Epidermal melanocyte (primary cell): ENCODE measurements at regions not wholly inside any gene's neighbourhood (a gene's known extent, or its start where the extent isn't known, plus 50 kb on each side); places are given as distances from the start of the nearest gene placed in this dataset.

ENCODE experiments used
- DNase-seq: peaks from one replicate; pipeline ENCODE4 v3.0.0; 2011; ENCODE audit warnings: low spot score; ENCODE audit not compliant: insufficient read length

DNA sequence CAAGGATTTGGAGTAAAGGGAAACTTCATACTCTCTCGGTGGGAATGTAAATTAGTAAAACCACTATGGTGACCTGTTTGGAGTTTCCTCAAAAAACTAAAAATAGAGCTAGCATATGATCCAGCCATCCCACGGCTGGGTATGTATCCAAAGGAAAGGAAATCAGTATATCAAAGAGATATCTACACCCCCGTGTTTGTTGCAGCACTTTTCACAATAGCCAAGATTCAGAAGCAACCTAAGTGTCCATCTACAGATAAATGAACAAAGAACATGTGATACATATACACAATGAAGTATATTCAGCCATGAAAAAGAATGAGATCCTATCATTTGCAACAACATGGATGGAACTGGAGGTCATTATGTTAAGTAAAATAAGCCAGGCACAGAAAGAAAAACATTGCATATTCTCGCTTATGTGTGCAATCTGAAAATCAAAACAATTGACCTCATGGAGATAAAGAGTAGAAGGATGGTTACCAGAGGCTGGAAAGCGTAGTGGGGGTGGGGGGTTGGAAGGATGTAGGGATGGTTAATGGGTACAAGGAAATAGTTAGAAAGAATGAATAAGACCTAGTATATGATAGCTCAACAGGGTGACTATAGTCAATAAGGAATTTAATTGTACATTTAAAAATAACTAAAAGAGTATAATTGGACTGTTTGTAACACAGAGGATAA is 468.0 kb downstream of the BCAT1 start:
- no peak for DNase-seq

DNA sequence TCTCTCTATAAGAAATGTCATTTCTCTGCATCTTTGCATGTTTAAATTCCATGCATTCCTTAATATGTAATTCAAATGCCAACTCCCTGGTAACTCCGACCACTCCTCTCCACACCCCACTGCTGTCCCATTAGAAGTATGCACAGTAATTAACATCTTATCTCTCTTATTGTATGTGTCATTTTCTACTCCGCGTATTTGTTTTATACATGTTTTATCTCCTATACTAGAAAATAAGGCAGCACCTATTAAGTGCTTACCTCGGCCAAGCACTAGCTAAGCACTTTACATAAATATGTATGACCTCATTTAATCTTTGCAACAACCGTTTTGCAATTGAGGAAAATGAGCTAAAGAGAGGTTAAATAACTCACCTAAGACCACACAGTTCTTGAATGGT is 469.8 kb downstream of the BCAT1 start:
- no peak for DNase-seq

- DNase-seq = no peak
Measured at GRCh38 chr12:24478254-24478653, 470.6 kb downstream of the BCAT1 start.

GRCh38 chr12:24476310-24476709 is 472.6 kb downstream of the BCAT1 start:
- DNase-seq = no peak

- DNase-seq = no peak
Measured at GRCh38 chr12:24475337-24475736, 473.6 kb downstream of the BCAT1 start.

DNA sequence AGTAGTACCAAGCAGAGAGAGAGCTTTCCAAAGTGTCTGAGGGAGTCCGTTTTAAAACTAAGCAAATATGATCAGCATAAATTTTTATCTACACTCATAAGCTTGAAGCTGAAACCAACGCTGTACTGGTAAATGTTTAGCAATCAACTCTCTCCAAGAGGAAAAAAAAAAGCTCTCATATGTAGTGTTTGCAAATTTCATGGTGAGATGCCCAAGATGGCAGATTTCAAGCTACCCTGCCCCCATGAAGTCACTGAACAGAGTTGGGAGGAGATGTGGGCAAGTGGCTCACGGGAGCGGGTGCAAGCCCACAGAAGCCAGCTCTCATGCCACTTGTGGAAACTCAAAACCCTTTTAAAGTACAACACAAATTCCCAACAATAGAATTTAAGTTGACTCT is 475.8 kb downstream of the BCAT1 start:
- DNase-seq = no peak

DNA sequence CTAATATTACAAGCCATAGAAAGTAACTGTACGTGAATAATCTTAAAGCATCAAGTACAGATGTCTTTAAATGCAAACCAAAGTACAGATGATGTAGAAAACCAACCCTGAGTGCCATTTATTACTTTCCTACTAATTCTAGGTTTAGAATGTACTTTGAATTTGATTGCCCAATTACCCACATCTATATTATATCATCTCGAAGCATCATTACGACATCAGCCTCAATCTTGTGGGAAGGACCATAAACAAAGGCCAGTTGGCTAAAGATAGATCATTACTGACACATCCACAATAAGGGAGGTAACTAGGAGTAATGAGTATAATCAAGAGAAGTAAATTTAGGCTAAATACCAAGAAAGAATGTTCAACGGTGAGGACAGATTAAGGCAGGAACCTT is 478.9 kb downstream of the BCAT1 start:
- no peak for DNase-seq

- DNase-seq = no peak
Measured at GRCh38 chr12:24469089-24469488, 479.8 kb downstream of the BCAT1 start.

DNA sequence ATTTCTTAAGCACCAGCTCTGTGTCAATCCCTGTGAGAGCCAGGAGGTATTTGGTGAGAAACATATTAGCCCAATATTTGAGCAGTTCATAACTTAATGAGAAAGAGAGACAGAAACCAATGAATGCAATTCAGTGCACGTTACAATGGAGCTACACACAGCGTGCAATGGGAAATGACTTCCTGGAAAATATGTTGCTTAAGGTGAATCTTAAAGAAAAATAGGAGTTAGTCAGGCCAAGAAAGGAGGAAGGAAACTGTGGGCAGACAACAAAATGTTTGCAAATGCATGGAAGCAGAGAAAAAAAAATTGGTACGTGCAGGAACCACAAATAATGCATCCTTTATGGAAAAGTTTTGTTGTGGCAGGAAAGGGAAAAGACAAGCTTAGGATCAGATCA is 481.7 kb downstream of the BCAT1 start:
- DNase-seq = no peak

DNA sequence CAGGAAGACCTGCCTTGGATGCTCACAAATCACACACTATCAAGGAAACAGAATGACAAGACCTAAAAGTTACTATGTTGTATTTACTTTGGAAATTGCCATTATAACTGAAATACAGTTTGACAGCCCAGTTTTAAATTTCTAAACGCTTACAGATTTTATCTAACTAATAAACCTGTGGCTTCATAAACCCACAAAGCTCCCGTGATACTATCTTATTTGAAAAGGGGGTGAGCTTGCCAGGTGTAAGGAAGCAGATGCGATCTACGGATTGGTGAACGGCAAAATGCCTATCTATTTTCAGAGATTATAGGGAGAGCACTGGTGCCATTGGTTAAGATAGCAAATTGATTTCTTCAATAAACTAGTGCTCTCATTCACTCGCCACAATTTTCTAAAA is 485.5 kb downstream of the BCAT1 start:
- no peak for DNase-seq

GRCh38 chr12:24462946-24463345 is 486.0 kb downstream of the BCAT1 start:
- DNase-seq = no peak

GRCh38 chr12:24460506-24460905 is 488.4 kb downstream of the BCAT1 start:
- DNase-seq = no peak

DNA sequence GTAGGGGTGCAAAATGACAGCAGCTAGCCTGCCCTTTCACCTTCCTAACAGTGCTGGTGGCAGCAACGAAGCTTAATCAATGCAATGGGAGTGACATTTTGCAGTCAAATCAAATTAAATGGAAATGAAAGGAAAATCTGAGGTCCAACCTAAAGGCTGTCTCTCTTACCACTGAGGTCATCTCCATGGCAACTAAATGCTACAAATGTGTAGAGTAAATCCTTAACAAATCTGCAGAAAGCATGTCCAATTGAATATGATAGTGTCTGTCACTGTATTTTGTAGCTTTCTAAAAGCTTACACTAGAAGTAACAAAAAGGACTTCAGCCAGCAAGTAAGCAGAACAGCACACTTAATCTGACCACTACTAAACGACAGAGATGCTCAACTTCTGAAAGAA is 488.8 kb downstream of the BCAT1 start:
- DNase-seq = no peak

DNA sequence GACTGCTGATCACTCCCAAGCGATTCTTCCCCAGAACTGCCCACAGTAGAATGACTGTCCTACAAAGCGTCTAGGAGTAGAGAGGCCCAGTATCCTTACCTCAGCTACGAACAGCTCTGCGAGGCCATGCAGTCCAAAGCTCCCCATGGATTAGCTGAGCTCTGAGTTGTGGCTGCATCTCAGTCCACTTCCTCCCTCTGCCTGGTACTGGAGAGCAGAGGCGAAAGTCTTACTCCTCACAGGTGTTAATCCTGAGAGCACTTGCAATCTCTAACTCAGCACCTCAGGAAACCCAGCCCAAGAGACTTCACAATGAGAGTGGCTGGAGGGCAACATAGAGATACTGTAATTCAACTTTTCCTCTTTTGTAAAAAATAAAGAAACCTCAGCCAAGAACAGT is 493.1 kb downstream of the BCAT1 start:
- DNase-seq = no peak

DNA sequence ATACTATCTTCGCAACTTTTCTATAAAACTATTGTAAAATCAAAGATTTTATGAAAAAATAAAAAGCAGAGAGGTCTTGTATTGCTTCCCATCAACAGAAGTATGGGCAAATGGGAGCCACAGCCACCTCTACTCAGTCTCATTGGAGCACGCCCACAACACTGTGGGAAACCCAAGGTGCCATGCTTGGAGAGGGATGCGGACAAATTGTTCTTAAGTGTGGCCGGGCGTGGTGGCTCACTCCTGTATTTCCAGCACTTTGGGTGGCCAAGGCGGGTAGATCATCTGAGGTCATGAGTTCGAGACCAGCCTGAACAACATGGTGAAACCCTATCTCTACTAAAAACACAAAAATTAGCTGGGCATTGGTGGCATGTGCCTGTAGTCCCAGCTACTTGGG is 498.2 kb upstream of the SOX5 start:
- no peak for DNase-seq

DNA sequence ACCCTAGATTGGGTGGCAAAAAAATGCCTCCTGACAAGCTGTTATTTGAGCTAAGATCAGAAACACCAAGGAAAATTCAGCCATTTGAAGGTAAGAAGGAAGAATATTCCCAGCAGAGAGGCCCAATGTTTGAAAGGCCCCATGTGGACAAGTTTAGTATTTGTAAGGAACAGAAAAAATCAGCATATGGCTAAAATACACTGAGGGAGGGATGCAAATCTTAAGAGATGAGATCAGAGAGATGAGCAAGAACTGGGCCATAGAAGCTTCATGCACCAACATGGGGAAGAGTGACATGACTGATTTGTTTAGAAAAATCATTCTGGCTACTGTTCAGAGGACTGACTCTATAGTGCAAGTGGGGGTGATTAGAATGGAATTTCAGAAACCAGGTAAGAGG is 496.8 kb upstream of the SOX5 start:
- no peak for DNase-seq

GRCh38 chr12:24444634-24445033 is 495.2 kb upstream of the SOX5 start:
- DNase-seq = no peak

DNA sequence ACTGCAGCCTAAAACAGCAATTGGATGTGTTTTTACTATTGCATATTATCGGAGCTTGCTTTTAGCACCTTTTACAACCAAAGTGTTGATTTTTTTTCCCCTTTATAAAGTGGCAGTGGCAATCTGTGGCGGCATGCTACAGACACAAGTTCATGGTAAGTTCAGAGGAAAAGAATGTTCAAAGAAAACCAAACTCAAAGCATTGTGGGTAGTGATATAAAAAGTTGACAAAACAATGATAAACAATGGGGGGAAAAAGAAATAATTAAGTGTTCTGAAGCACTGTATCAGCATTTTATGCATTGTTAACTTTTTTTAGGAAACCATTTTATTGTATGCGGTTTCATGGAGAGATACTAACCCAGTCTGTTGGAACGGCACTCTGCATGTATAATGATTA is 492.0 kb upstream of the SOX5 start:
- no peak for DNase-seq

GRCh38 chr12:24436667-24437066 is 487.2 kb upstream of the SOX5 start:
- DNase-seq = no peak

GRCh38 chr12:24431872-24432271 is 482.4 kb upstream of the SOX5 start:
- no peak for DNase-seq

DNA sequence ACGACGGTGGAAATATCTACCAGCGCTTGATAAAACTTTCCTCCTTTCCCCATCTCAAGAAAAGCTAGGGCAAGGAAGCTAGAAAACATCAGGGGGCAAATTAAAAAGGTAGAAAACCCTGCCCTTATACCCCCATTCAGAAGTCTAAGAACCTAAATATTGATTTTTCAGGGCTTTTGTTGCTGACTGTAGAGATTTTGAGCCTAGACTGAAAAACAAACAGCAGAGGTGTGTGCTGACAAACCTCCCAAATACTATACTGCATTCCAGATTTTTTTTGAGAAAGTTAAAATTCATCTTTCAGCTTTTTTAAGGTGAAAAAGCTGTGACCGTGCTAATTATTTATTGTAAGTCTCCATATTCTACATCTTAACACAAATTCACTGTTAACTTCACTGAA is 478.3 kb upstream of the SOX5 start:
- DNase-seq = no peak

- DNase-seq = no peak
Measured at GRCh38 chr12:24425601-24425970, 476.1 kb upstream of the SOX5 start.

DNA sequence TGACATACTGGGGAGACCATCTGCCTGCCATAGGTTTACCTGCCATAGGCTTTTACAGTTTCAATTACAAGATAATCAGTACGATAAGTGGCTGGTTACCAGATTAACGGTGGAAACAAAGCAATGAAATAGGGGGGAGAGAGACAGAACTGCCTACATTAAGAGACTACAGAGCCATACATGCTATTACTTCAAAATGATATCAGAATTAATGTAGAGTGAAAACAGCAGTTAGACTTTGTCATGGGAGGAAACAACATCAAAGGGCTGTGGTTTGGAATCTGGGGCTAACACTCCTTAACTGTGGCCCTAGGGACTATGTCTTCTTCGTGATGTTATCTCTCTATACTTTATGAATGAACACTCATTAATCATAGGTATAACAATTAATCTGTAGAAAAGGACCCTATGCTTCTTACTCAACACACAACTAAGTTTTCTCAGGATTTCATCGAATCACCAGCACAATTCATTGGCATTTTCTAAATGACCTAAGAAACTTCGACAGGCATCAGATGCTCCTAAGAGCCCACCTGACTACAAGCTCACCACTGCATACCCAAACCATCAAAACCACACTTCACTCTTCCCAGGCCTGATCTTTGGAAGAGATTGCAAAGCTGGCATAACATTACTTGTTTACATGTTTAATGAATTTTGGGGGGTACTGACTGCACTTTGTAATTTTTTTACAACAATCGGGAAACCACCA is 475.6 kb upstream of the SOX5 start:
- no peak for DNase-seq
